Renal cortical epithelial cell (primary cell): ENCODE measurements at regions not wholly inside any gene's neighbourhood (a gene's known extent, or its start where the extent isn't known, plus 50 kb on each side); places are given as distances from the start of the nearest gene placed in this dataset.
"Not testable (repeated sequence)": the region's sequence is repeated elsewhere in the genome, so short reads cannot be mapped to it uniquely, and the experiment has no call there.

Source experiments
- DNase-seq: peaks from one replicate; pipeline ENCODE4 v3.0.0-alpha.2; 2011; ENCODE audit warnings: low read depth

- DNase-seq: no peak
Observed at GRCh38 chr10:65622608-65623007, 1303.2 kb upstream of the LRRTM3 start.

- no peak for DNase-seq
Observed at GRCh38 chr10:65628493-65629139, 1297.2 kb upstream of the LRRTM3 start.

- no peak for DNase-seq
Observed at GRCh38 chr10:65660006-65660405, 1265.8 kb upstream of the LRRTM3 start.

GRCh38 chr10:65670087-65670486 is 1255.7 kb upstream of the LRRTM3 start:
- DNase-seq: no peak

GRCh38 chr10:65670596-65670995 is 1255.2 kb upstream of the LRRTM3 start:
- DNase-seq: not testable (repeated sequence)

GRCh38 chr10:65675236-65675635 is 1250.6 kb upstream of the LRRTM3 start:
- DNase-seq: no peak

GRCh38 chr10:65684896-65685295 is 1240.9 kb upstream of the LRRTM3 start:
- no peak for DNase-seq

- no peak for DNase-seq
Observed at GRCh38 chr10:65701168-65701776, 1224.6 kb upstream of the LRRTM3 start.

GRCh38 chr10:65708057-65708456 is 1217.8 kb upstream of the LRRTM3 start:
- DNase-seq: no peak

GRCh38 chr10:65710306-65710705 is 1215.5 kb upstream of the LRRTM3 start:
- DNase-seq: no peak

- DNase-seq: no peak
Observed at GRCh38 chr10:65719790-65720189, 1206.0 kb upstream of the LRRTM3 start.

GRCh38 chr10:65720901-65721300 is 1204.9 kb upstream of the LRRTM3 start:
- DNase-seq: no peak

GRCh38 chr10:65723525-65723924 is 1202.3 kb upstream of the LRRTM3 start:
- no peak for DNase-seq

GRCh38 chr10:65735382-65735781 is 1190.5 kb upstream of the LRRTM3 start:
- no peak for DNase-seq

- no peak for DNase-seq
Observed at GRCh38 chr10:65742906-65743305, 1182.9 kb upstream of the LRRTM3 start.

GRCh38 chr10:65751218-65751617 is 1174.6 kb upstream of the LRRTM3 start:
- peak; percentile 15 for DNase-seq

GRCh38 chr10:65751896-65752295 is 1173.9 kb upstream of the LRRTM3 start:
- DNase-seq: no peak

- DNase-seq: no peak
Observed at GRCh38 chr10:65753532-65753931, 1172.3 kb upstream of the LRRTM3 start.

GRCh38 chr10:65754112-65754511 is 1171.7 kb upstream of the LRRTM3 start:
- no peak for DNase-seq

GRCh38 chr10:65762311-65762710 is 1163.5 kb upstream of the LRRTM3 start:
- DNase-seq: no peak

GRCh38 chr10:65765006-65765541 is 1160.8 kb upstream of the LRRTM3 start:
- DNase-seq: no peak

GRCh38 chr10:65769828-65770227 is 1156.0 kb upstream of the LRRTM3 start:
- DNase-seq: peak; percentile 99

- DNase-seq: no peak
Observed at GRCh38 chr10:65778753-65779152, 1147.1 kb upstream of the LRRTM3 start.

- DNase-seq: no peak
Observed at GRCh38 chr10:65779985-65780384, 1145.9 kb upstream of the LRRTM3 start.
